SK-N-SH (cell line): ENCODE measurements at regions not wholly inside any gene's neighbourhood (a gene's known extent, or its start where the extent isn't known, plus 50 kb on each side); places are given as distances from the start of the nearest gene placed in this dataset.

Source experiments
- CTCF ChIA-PET: fragments of 300-600, 350-600 bp; formaldehyde crosslinking; extraction: SDS; loops from one replicate; lab custom pipeline; 2021; lab: Yijun Ruan, JAX
- POLR2A ChIA-PET: fragments of 350-600 bp; sonication (Branson Sonifier 250); formaldehyde crosslinking; extraction: SDS; loops from one replicate; lab custom pipeline; 2020; ENCODE audit warnings: antibody characterized with exemption, inconsistent platforms; lab: Yijun Ruan, JAX
- DNase-seq: peaks from one replicate; pipeline ENCODE4 v3.0.0; 2012
- H2AFZ ChIP-seq: fragments of 200-600 bp; sonication (generic); 2 replicates; pipeline ENCODE4 v1.8.1; 2016; ENCODE audit warnings: antibody characterized with exemption, mild to moderate bottlenecking, low read depth
- H3F3A ChIP-seq: fragments of 200-600 bp; sonication (generic); replicated peaks from 2 replicates; pipeline ENCODE3; 2016; ENCODE audit warnings: antibody characterized with exemption, mild to moderate bottlenecking; ENCODE audit not compliant: insufficient read depth
- H3K27ac ChIP-seq, 2 experiments: fragments of 200-500 bp in 1 of 2; fragments of 200-600 bp in 1 of 2; sonication (Bioruptor generic) in 1 of 2; sonication (generic), shearing (Covaris generic) in 1 of 2; 2 replicates each; pipeline versions ENCODE4 v1.5.1 to v1.6.1; 2014 to 2016; ENCODE audit warnings: low read depth in 2 of 2, inconsistent platforms in 1 of 2, low read length in 1 of 2, mild to moderate bottlenecking in 1 of 2, mixed read lengths in 1 of 2
- H3K27me3 ChIP-seq: fragments of 200-600 bp; sonication (generic), shearing (Covaris generic); 2 replicates; pipeline ENCODE4 v1.6.1; 2016; ENCODE audit warnings: mixed run types; ENCODE audit not compliant: insufficient read depth
- H3K36me3 ChIP-seq, 2 experiments: fragments of 200-500 bp in 1 of 2; fragments of 200-600 bp in 1 of 2; sonication (Bioruptor generic) in 1 of 2; sonication (generic) in 1 of 2; replicated peaks in 1 of 2; 2 replicates each; pipeline versions ENCODE3 to v1.5.1; 2014 to 2016; ENCODE audit warnings: low read length in 1 of 2, mild to moderate bottlenecking in 1 of 2; ENCODE audit not compliant: insufficient read depth in 2 of 2, control insufficient read depth in 1 of 2
- H3K4me1 ChIP-seq, 2 experiments: fragments of 200-500 bp in 1 of 2; fragments of 200-600 bp in 1 of 2; sonication (Bioruptor generic) in 1 of 2; sonication (generic), shearing (Covaris generic) in 1 of 2; 2 replicates each; pipeline versions ENCODE4 v1.5.1 to v1.6.1; 2014 to 2016; ENCODE audit warnings: low read depth in 1 of 2, low read length in 1 of 2, mixed run types in 1 of 2; ENCODE audit not compliant: insufficient read depth in 2 of 2, control insufficient read depth in 1 of 2
- H3K4me2 ChIP-seq: fragments of 200-600 bp; sonication (generic), shearing (Covaris generic); 2 replicates; pipeline ENCODE4 v1.6.1; 2017; ENCODE audit warnings: mixed run types
- H3K4me3 ChIP-seq, 2 experiments: fragments of 200-500 bp in 1 of 2; fragments of 200-600 bp in 1 of 2; sonication (Bioruptor generic) in 1 of 2; sonication (generic), shearing (Covaris generic) in 1 of 2; 2 replicates each; pipeline versions ENCODE4 v1.5.1 to v1.8.1; 2014 to 2016; ENCODE audit warnings: low read depth in 2 of 2, inconsistent platforms in 1 of 2, low read length in 1 of 2, mild to moderate bottlenecking in 1 of 2, mixed read lengths in 1 of 2, moderate library complexity in 1 of 2
- H3K79me2 ChIP-seq: fragments of 200-600 bp; sonication (generic); 2 replicates; pipeline ENCODE4 v1.8.1; 2017; ENCODE audit warnings: mild to moderate bottlenecking; ENCODE audit not compliant: insufficient read depth
- H3K9ac ChIP-seq: fragments of 200-600 bp; sonication (generic); 2 replicates; pipeline ENCODE4 v1.6.1; 2017; ENCODE audit warnings: mixed run types
- H3K9me2 ChIP-seq: fragments of 200-600 bp; sonication (generic); 2 replicates; pipeline ENCODE4 v1.6.1; 2017; ENCODE audit warnings: mixed run types
- H3K9me3 ChIP-seq: fragments of 200-600 bp; sonication (generic); 2 replicates; pipeline ENCODE4 v1.6.1; 2017; ENCODE audit warnings: mixed run types, mild to moderate bottlenecking, moderate library complexity
- H4K20me1 ChIP-seq: fragments of 200-600 bp; sonication (generic); 2 replicates; pipeline ENCODE4 v1.6.1; 2017; ENCODE audit warnings: mild to moderate bottlenecking, mixed run types; ENCODE audit not compliant: insufficient read depth
- CHD2 ChIP-seq: fragments of 150-350 bp; IDR thresholded peaks from 2 replicates; pipeline ENCODE4 v1.6.1; 2018; ENCODE audit warnings: low read length; ENCODE audit not compliant: partially characterized antibody
- ELF1 ChIP-seq: IDR thresholded peaks from 2 replicates; pipeline ENCODE4 v1.4.0; 2012
- EP300 ChIP-seq, 2 experiments: IDR thresholded peaks; 2 replicates each; pipeline versions ENCODE4 v1.4.0 to v1.6.1; 2012; ENCODE audit warnings: borderline replicate concordance in 1 of 2, low read depth in 1 of 2, low read length in 1 of 2
- FOSL2 ChIP-seq: IDR thresholded peaks from 2 replicates; pipeline ENCODE4 v1.4.0; 2012; ENCODE audit warnings: low read depth, mild to moderate bottlenecking, moderate library complexity, borderline replicate concordance
- JUND ChIP-seq: IDR thresholded peaks from 2 replicates; pipeline ENCODE4 v1.4.0; 2012
- MXI1 ChIP-seq: IDR thresholded peaks from 2 replicates; pipeline ENCODE4 v1.6.1; 2012; ENCODE audit warnings: mild to moderate bottlenecking, low read depth, low read length, improper control_type of control experiment
- NFIC ChIP-seq: IDR thresholded peaks from 2 replicates; pipeline ENCODE4 v1.4.0; 2012; ENCODE audit warnings: borderline replicate concordance
- NRF1 ChIP-seq: IDR thresholded peaks from 2 replicates; pipeline ENCODE4 v1.6.1; 2012; ENCODE audit warnings: low read depth, mild to moderate bottlenecking, low read length
- RCOR1 ChIP-seq: fragments of 150-350 bp; IDR thresholded peaks from 2 replicates; pipeline ENCODE4 v1.6.1; 2017; ENCODE audit warnings: antibody characterized with exemption, low read length
- RFX5 ChIP-seq: IDR thresholded peaks from 2 replicates; pipeline ENCODE4 v1.6.1; 2012; ENCODE audit warnings: mild to moderate bottlenecking, improper control_type of control experiment, low read length
- RXRA ChIP-seq: IDR thresholded peaks from 2 replicates; pipeline ENCODE4 v1.4.0; 2012; ENCODE audit warnings: low read depth, mild to moderate bottlenecking, borderline replicate concordance
- SMC3 ChIP-seq: IDR thresholded peaks from 2 replicates; pipeline ENCODE4 v1.6.1; 2012; ENCODE audit warnings: low read depth, low read length, improper control_type of control experiment
- TAF1 ChIP-seq: IDR thresholded peaks from 2 replicates; pipeline ENCODE4 v1.6.1; 2012; ENCODE audit warnings: low read depth, mild to moderate bottlenecking, low read length, moderate library complexity, borderline replicate concordance
- TCF12 ChIP-seq: IDR thresholded peaks from 2 replicates; pipeline ENCODE4 v1.4.0; 2012
- TEAD4 ChIP-seq: IDR thresholded peaks from 2 replicates; pipeline ENCODE4 v1.4.0; 2012; ENCODE audit warnings: mild to moderate bottlenecking, borderline replicate concordance; ENCODE audit not compliant: insufficient read depth
- YY1 ChIP-seq: IDR thresholded peaks from 2 replicates; pipeline ENCODE4 v1.4.0; 2012; ENCODE audit warnings: low read depth, mild to moderate bottlenecking
- WGBS: methylation state at CpG from one replicate; pipeline ENCODE4 v1.1.6; 2017; ENCODE audit warnings: low lambda C conversion rate; 5-methylcytosine and 5-hydroxymethylcytosine counted together
- TF ChIP-seq, protein P1 (sequence below): IDR thresholded peaks from 2 replicates; pipeline ENCODE4 v1.4.0; 2012; ENCODE audit warnings: low read depth
- TF ChIP-seq, protein P2 (sequence below): fragments of 200-600 bp; sonication (generic); IDR thresholded peaks from 2 replicates; pipeline ENCODE4 v1.6.1; 2017; ENCODE audit warnings: antibody characterized with exemption, mild to moderate bottlenecking, moderate library complexity
- TF ChIP-seq, protein P3 (sequence below): fragments of 150-350 bp; IDR thresholded peaks from 2 replicates; pipeline ENCODE4 v1.6.1; 2016; ENCODE audit warnings: mild to moderate bottlenecking, low read depth, low read length
- TF ChIP-seq, protein P4 (sequence below): IDR thresholded peaks from 2 replicates; pipeline ENCODE4; 2012

DNA sequence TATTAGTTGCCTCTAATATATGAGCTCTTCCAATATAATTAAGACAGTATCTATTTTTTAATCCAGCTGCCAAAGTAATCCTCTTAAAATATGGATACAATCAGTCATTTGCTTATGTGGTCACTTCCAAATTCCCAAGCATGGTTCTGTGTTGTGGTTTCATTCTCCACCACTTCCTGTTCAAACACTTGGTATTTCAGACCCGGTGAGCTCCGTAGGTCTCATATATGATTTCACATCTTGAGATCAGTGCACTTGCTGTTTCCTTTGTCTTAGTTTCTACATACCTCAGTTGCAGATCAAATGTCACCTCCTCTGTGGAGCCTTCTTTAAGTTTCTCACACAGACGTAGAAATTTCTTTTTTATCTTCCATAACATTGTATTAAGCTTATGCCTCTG, 254.2 kb downstream of the KCNS3 start:
- no peaks in the 10 kb centered on the region for H3K79me2 ChIP-seq
- H3K9me3 ChIP-seq = no peaks in the 10 kb centered on the region
- no peaks in the 10 kb centered on the region for H3K27me3 ChIP-seq
- no peak overlapping the region for H3K9ac ChIP-seq
- WGBS = 47% methylated on average over 3 of the region's 3 CpGs
- H3F3A ChIP-seq = no peaks in the 10 kb centered on the region
- no peaks in the 10 kb centered on the region for H3K36me3 ChIP-seq
- no peaks in the 10 kb centered on the region for H3K9me2 ChIP-seq
- CTCF ChIA-PET = interaction anchor here (0.8 to 7.0 kb wide), 4 partner anchors 8 to 48 kb away, joined by 3 to 77 read pairs (median 4); no protein-coding TSS in a partner anchor
- no peaks in the 10 kb centered on the region for H4K20me1 ChIP-seq
- no peak for DNase-seq
- H3K4me3 ChIP-seq = no peak overlapping the region
- no peak overlapping the region for H3K27ac ChIP-seq
- TF ChIP-seq, protein P1, sequence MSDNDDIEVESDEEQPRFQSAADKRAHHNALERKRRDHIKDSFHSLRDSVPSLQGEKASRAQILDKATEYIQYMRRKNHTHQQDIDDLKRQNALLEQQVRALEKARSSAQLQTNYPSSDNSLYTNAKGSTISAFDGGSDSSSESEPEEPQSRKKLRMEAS = no peak
- TF ChIP-seq FOSL2 (no peak), CHD2 (no peak), RFX5 (no peak), SMC3 (no peak), RXRA (no peak), TCF12 (no peak), NRF1 (no peak), YY1 (no peak), RCOR1 (no peak), EP300 (IDR thresholded peaks at IDR 0.05; ENCODE audit: borderline replicate concordance in 1 of 2, low read depth in 1 of 2, low read length in 1 of 2) (no peak), MXI1 (no peak), TAF1 (no peak), NFIC (no peak), JUND (no peak), TEAD4 (no peak), ELF1 (no peak)
- TF ChIP-seq, protein P2, sequence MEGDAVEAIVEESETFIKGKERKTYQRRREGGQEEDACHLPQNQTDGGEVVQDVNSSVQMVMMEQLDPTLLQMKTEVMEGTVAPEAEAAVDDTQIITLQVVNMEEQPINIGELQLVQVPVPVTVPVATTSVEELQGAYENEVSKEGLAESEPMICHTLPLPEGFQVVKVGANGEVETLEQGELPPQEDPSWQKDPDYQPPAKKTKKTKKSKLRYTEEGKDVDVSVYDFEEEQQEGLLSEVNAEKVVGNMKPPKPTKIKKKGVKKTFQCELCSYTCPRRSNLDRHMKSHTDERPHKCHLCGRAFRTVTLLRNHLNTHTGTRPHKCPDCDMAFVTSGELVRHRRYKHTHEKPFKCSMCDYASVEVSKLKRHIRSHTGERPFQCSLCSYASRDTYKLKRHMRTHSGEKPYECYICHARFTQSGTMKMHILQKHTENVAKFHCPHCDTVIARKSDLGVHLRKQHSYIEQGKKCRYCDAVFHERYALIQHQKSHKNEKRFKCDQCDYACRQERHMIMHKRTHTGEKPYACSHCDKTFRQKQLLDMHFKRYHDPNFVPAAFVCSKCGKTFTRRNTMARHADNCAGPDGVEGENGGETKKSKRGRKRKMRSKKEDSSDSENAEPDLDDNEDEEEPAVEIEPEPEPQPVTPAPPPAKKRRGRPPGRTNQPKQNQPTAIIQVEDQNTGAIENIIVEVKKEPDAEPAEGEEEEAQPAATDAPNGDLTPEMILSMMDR = no peak
- TF ChIP-seq, protein P3, sequence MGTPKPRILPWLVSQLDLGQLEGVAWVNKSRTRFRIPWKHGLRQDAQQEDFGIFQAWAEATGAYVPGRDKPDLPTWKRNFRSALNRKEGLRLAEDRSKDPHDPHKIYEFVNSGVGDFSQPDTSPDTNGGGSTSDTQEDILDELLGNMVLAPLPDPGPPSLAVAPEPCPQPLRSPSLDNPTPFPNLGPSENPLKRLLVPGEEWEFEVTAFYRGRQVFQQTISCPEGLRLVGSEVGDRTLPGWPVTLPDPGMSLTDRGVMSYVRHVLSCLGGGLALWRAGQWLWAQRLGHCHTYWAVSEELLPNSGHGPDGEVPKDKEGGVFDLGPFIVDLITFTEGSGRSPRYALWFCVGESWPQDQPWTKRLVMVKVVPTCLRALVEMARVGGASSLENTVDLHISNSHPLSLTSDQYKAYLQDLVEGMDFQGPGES = no peak
- TF ChIP-seq, protein P4, sequence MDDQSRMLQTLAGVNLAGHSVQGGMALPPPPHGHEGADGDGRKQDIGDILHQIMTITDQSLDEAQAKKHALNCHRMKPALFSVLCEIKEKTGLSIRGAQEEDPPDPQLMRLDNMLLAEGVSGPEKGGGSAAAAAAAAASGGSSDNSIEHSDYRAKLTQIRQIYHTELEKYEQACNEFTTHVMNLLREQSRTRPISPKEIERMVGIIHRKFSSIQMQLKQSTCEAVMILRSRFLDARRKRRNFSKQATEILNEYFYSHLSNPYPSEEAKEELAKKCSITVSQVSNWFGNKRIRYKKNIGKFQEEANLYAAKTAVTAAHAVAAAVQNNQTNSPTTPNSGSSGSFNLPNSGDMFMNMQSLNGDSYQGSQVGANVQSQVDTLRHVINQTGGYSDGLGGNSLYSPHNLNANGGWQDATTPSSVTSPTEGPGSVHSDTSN = no peak
- H3K4me2 ChIP-seq = no peak overlapping the region
- POLR2A ChIA-PET = no interaction called here
- H2AFZ ChIP-seq = no peak overlapping the region
- H3K4me1 ChIP-seq = no peaks in the 10 kb centered on the region; a peak in 1 of 4 replicates
